GM18870 (cell line): ENCODE measurements at regions not wholly inside any gene's neighbourhood (a gene's known extent, or its start where the extent isn't known, plus 50 kb on each side); places are given as distances from the start of the nearest gene placed in this dataset.
"Not testable (repeated sequence)": the region's sequence is repeated elsewhere in the genome, so short reads cannot be mapped to it uniquely, and the experiment has no call there.

Experiments
- ATAC-seq: cut with Tn5 transposase; IDR thresholded peaks from one replicate; pipeline ENCODE4 v1.9.1; 2021; ENCODE audit warnings: moderate library complexity; ENCODE audit not compliant: unreplicated experiment

- ATAC-seq: no peak
Measured at GRCh38 chr2:35463805-35464596, 891.6 kb upstream of the CRIM1 start.

- no peak for ATAC-seq
Measured at GRCh38 chr2:35462226-35462998, 893.2 kb upstream of the CRIM1 start.

- no peak for ATAC-seq
Measured at GRCh38 chr2:35461406-35461805, 894.2 kb upstream of the CRIM1 start.

- no peak for ATAC-seq
Measured at GRCh38 chr2:35454966-35455638, 900.5 kb upstream of the CRIM1 start.

- ATAC-seq: no peak
Measured at GRCh38 chr2:35447821-35448220, 907.8 kb upstream of the CRIM1 start.

- ATAC-seq: no peak
Measured at GRCh38 chr2:35447215-35447614, 908.4 kb upstream of the CRIM1 start.

GRCh38 chr2:35443087-35443486 is 912.5 kb upstream of the CRIM1 start:
- ATAC-seq: no peak

GRCh38 chr2:35441575-35441974 is 914.0 kb upstream of the CRIM1 start:
- not testable (repeated sequence) for ATAC-seq

GRCh38 chr2:35440308-35440707 is 915.3 kb upstream of the CRIM1 start:
- ATAC-seq: not testable (repeated sequence)

GRCh38 chr2:35436893-35437292 is 918.7 kb upstream of the CRIM1 start:
- not testable (repeated sequence) for ATAC-seq

GRCh38 chr2:35428548-35428947 is 927.0 kb upstream of the CRIM1 start:
- no peak for ATAC-seq

GRCh38 chr2:35421485-35421884 is 934.1 kb upstream of the CRIM1 start:
- no peak for ATAC-seq

GRCh38 chr2:35417293-35417692 is 938.3 kb upstream of the CRIM1 start:
- no peak for ATAC-seq

GRCh38 chr2:35416391-35417140 is 939.0 kb upstream of the CRIM1 start:
- ATAC-seq: no peak

GRCh38 chr2:35415942-35416341 is 939.6 kb upstream of the CRIM1 start:
- no peak for ATAC-seq

- ATAC-seq: no peak
Measured at GRCh38 chr2:35415282-35415681, 940.3 kb upstream of the CRIM1 start.

- peak; percentile 85 for ATAC-seq
Measured at GRCh38 chr2:35410431-35411061, 945.0 kb upstream of the CRIM1 start.

- ATAC-seq: no peak
Measured at GRCh38 chr2:35409762-35410161, 945.8 kb upstream of the CRIM1 start.

GRCh38 chr2:35408320-35408719 is 947.3 kb upstream of the CRIM1 start:
- ATAC-seq: no peak

- no peak for ATAC-seq
Measured at GRCh38 chr2:35391736-35392442, 963.7 kb upstream of the CRIM1 start.
